ENCODE measurements at regions not wholly inside any gene's neighbourhood (a gene's known extent, or its start where the extent isn't known, plus 50 kb on each side); places are given as distances from the start of the nearest gene placed in this dataset.
"Not testable (repeated sequence)": the region's sequence is repeated elsewhere in the genome, so short reads cannot be mapped to it uniquely, and the experiment has no call there.

GRCh38 chr4:120636120-120636630, 286.4 kb downstream of the PRDM5 start:
- DNase-seq, result no peak
- intact Hi-C loops (cut with DNase I), result no loop called here

GRCh38 chr4:120633810-120634209, 288.7 kb downstream of the PRDM5 start:
- DNase-seq, result no peak
- intact Hi-C loops (cut with DNase I), result no loop called here

GRCh38 chr4:120630427-120630826, 292.1 kb downstream of the PRDM5 start:
- no peak for DNase-seq

GRCh38 chr4:120629546-120630108, 292.9 kb downstream of the PRDM5 start:
- intact Hi-C loops (cut with DNase I), result no loop called here
- no peak for DNase-seq

More at GRCh38 chr4:120630427-120630826, 292.1 kb downstream of the PRDM5 start:
- intact Hi-C loops (cut with DNase I), result no loop called here

GRCh38 chr4:120622601-120623000, 299.9 kb downstream of the PRDM5 start:
- no peak for DNase-seq
- intact Hi-C loops (cut with DNase I), result no loop called here

- no peak for DNase-seq
- intact Hi-C loops (cut with DNase I), result no loop called here
Measured at GRCh38 chr4:120617171-120617570, 305.4 kb downstream of the PRDM5 start.

GRCh38 chr4:120616041-120616440, 306.5 kb downstream of the PRDM5 start:
- DNase-seq, result no peak
- intact Hi-C loops (cut with DNase I), result no loop called here

- intact Hi-C loops (cut with DNase I), result no loop called here
Measured at GRCh38 chr4:120613778-120614177, 308.7 kb downstream of the PRDM5 start.

GRCh38 chr4:120611092-120611491, 311.4 kb downstream of the PRDM5 start:
- intact Hi-C loops (cut with DNase I), result no loop called here
- DNase-seq, result no peak

More at GRCh38 chr4:120613778-120614177, 308.7 kb downstream of the PRDM5 start:
- no peak for DNase-seq

GRCh38 chr4:120591038-120591437, 331.5 kb downstream of the PRDM5 start:
- intact Hi-C loops (cut with DNase I), result no loop called here
- no peak for DNase-seq

- DNase-seq, result no peak
- intact Hi-C loops (cut with DNase I), result no loop called here
Measured at GRCh38 chr4:120589787-120590186, 332.7 kb downstream of the PRDM5 start.

- DNase-seq, result no peak
- intact Hi-C loops (cut with DNase I), result no loop called here
Measured at GRCh38 chr4:120568731-120569130, 353.8 kb downstream of the PRDM5 start.

- no peak for DNase-seq
- intact Hi-C loops (cut with DNase I), result no loop called here
Measured at GRCh38 chr4:120561648-120562047, 360.9 kb downstream of the PRDM5 start.

- intact Hi-C loops (cut with DNase I), result no loop called here
- no peak for DNase-seq
Measured at GRCh38 chr4:120557372-120557771, 365.2 kb downstream of the PRDM5 start.

- no peak for DNase-seq
- intact Hi-C loops (cut with DNase I), result no loop called here
Measured at GRCh38 chr4:120555058-120555457, 367.5 kb downstream of the PRDM5 start.

- intact Hi-C loops (cut with DNase I), result no loop called here
Measured at GRCh38 chr4:120554086-120554485, 368.4 kb downstream of the PRDM5 start.

GRCh38 chr4:120550624-120551220, 371.8 kb downstream of the PRDM5 start:
- DNase-seq, result not testable (repeated sequence)

More at GRCh38 chr4:120554086-120554485, 368.4 kb downstream of the PRDM5 start:
- no peak for DNase-seq

GRCh38 chr4:120549011-120549570, 373.4 kb downstream of the PRDM5 start:
- intact Hi-C loops (cut with DNase I), result no loop called here

More at GRCh38 chr4:120550624-120551220, 371.8 kb downstream of the PRDM5 start:
- intact Hi-C loops (cut with DNase I), result not testable (repeated sequence)

GRCh38 chr4:120545391-120545790, 377.1 kb downstream of the PRDM5 start:
- intact Hi-C loops (cut with DNase I), result no loop called here
- no peak for DNase-seq

More at GRCh38 chr4:120549011-120549570, 373.4 kb downstream of the PRDM5 start:
- DNase-seq, result no peak

GRCh38 chr4:120544838-120545237, 377.7 kb downstream of the PRDM5 start:
- intact Hi-C loops (cut with DNase I), result no loop called here
- DNase-seq, result no peak

- DNase-seq, result no peak
- intact Hi-C loops (cut with DNase I), result no loop called here
Measured at GRCh38 chr4:120540625-120541024, 381.9 kb downstream of the PRDM5 start.

All from head of caudate nucleus (tissue), 42 donors.